NCI-H69 (cell line): ENCODE measurements at regions not wholly inside any gene's neighbourhood (a gene's known extent, or its start where the extent isn't known, plus 50 kb on each side); places are given as distances from the start of the nearest gene placed in this dataset.

ENCODE experiments used
- DNase-seq: peaks from one replicate; lab custom pipeline; 2025; lab: John Stamatoyannopoulos, UW

DNA sequence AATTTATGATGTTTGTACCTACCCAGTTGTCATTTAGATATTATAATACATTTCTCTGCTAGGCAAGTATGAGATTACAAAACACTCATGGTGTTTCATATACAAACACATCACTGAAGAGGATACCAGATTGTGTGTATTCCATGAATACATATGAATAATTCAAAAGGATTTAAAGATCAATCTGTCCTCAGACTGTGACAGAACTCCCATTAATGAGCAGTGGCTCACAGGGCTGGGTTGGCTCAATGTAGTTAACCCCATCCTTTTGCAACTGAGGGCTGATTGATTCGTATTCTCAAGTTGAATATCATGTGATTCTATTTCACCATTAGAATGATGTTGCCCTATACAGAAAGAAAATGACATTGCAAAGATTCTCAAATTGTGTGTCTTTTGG lies 79.6 kb upstream of the SPANXN2 start:
- no peak for DNase-seq

DNA sequence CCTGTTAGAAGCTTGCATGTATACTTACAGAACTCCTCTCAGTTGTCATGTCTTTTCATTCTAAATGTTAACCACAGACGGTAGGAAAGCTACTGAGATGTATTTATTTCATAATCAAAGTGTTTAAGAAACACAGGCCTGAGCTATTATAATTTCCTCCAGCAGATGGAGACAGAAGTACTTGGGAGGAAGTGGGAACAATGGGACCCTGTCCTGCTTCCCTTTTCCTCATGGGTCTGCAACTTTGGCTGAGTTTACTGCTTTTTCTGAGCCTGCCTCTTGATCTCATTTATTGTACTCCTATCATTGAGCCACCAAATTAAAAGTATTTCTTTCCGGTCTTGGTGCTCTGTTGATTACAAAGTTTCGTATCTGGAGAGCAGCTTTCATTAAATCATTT lies 67.7 kb upstream of the SPANXN2 start:
- peak; percentile 24 for DNase-seq

DNA sequence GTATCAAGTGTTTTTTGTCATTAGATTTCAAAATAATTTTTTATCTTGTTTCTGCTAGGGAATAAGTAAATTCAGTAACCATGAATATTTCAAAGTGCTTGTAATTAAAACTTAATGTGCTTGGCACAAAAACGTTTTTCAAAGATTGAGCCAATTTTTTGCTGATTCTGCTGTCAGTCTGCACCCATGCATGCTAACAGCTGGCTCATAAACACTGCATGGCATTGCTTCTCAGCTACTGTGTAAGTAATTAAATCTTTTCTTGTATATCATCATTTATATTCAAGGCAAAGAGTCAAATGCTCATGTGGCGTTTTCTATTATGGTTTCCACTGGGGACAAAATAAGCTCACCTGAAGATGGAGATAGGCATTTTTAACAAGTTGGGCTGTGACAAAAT lies 66.8 kb upstream of the SPANXN2 start:
- no peak for DNase-seq

DNA sequence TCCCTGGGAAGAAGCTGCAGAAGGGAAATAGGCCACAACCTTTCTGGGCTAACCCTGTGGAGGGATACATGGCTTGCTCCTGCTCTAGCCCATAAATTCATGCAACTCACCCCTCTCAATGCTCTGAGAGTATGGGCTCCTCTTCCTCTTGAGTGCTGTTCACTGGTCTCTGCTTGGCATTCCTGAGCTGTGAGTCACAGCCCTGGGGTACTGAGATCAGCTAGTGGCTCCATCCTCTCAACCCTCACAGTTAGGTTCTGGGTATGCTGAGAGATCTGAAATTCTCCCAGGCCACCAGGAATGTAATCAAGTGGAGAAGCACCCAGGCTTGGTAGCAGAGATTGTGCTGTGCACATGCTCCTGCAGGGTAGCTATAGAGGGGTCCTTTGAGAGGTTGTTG lies 60.6 kb upstream of the SPANXN2 start:
- DNase-seq: no peak
